Occipital lobe (tissue), 1 donor: ENCODE measurements at regions not wholly inside any gene's neighbourhood (a gene's known extent, or its start where the extent isn't known, plus 50 kb on each side); places are given as distances from the start of the nearest gene placed in this dataset.

ENCODE experiments used
- DNase-seq: peaks from one replicate; lab custom pipeline; 2025; lab: John Stamatoyannopoulos, UW

- no peak for DNase-seq
Observed at GRCh38 chr13:30151388-30151787, 156.0 kb downstream of the KATNAL1 start.

GRCh38 chr13:30149248-30149647 is 158.1 kb downstream of the KATNAL1 start:
- no peak for DNase-seq

GRCh38 chr13:30148786-30149185 is 158.6 kb downstream of the KATNAL1 start:
- no peak for DNase-seq

DNA sequence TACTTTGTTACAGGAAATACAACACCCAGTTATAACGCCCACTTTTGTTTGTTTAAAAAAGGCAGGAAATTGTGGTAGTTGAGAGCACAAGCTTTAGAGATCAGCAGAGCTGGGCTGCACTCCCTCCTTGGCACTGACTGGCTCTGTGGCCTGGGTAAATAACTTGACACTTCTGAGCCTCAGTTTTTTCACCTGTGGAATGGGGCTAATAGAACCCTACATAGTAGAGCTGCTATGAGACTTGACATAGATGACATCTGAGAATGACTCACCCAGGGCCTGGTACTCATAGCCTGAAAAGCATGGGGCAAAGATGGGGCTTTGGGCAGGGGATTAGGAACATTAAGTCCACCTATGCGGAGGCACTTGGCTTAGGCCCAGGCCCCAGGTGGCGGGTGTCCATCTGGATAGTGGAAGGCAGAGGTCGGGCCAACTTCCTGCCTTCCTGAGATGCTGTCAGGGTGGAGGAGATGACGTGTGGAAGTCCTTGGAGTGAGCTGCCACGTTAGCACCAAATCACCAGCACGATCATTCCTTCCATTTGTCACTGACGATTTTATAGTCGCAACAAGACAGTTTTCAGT is 159.1 kb downstream of the KATNAL1 start:
- DNase-seq: no peak

DNA sequence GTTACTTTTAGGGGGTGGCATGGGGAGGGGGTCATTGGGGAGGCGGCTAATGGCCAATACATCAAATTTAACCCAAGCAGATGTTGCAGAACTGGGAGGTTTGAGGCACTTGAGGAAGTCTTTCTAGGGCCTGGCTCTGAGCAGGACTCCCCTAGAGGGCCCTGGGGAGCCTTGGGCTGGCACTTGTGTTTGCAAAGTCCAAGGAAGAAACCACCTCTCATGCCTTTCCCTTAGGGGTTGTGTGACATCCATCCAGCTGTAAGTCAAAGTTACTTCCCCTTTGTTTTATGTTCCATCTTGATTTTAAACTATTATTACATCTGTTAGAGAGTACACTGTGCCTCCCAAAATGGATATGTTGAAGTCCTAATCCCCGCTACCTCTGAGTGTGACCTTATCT is 159.9 kb downstream of the KATNAL1 start:
- no peak for DNase-seq

DNA sequence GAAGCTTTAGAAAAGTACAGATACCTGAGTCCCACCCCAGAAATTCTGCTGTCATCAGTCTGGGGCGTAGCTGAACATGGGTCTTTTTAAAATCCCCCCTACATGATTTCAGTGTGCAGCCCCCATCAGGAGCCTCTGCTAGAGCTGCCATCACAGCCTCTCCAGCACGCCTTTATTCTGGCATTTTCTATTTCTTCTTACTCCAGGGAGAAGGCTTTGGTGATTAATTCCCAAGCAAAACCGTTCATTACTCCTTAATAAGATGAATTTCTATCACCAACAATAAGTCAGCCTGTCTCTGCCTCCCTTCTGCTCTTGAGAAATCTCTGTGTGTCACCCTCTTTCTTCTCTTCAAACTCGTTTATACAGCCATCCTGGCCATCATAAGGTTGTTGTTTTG is 160.3 kb downstream of the KATNAL1 start:
- DNase-seq: no peak

DNA sequence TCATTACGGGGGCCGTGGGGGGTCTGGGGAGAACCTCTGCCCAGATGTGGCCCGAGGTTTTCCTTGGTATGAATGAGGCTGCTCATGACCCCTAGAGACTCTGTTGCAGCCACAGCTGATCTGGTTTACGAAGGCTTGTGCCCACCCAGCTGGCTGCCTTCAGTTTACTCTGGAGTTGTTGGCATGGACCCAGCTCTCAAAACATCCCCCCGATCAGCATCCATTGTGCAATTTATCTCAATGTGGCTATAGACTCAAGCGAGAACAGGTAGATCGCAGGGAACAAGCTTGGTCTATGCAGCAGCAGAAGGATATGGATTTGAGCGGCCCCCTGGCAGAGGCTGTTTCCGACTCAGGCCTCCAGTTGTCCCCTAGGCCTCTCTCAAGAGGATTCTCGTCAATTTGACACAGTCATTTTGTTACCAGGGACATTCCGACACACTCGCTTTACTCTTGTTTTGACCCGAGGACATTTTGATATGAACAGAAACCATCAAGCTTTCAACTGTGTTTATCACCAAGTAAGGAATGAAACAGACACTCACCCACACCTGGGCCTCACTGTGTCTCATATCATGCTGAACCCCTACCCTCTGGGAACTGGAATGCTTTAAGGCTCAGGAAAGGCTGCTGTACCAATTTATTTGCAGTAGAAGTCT is 161.5 kb downstream of the KATNAL1 start:
- no peak for DNase-seq

- no peak for DNase-seq
Observed at GRCh38 chr13:30143666-30144400, 163.5 kb downstream of the KATNAL1 start.

DNA sequence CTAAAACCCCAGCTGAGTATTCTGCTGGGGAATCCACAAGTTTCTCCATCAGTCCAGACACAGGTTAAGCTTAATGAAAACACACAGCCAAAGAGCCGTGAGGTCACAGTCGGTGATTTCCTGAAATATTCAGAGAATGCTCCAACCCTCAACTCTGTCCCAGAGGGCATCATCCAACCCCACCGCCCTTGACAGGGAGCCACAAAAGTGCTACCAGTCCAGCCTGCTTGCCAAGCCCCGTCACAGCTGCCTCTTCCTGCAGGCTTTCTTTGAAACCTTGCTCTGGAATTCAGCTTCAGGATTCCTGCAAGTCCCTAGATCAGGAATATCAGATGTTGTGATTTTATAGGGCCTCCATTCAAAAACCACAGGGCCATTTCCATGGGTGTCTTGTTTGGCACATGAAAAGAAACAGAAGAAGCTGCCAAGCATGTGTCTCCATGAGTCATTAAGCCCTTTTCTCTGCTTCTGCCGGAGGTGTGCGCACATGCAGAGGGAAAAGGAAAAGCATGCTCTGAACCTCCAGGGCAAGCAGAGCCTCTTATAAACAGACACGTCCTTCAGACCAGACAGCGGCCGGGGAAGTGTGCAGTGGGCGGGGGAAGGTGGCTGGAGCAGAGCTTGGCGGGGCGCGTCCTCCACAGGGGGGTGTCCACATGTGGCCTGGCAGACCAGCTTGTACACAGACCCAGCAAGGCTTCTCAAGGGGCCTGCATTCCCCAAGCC is 164.7 kb downstream of the KATNAL1 start:
- DNase-seq: peak; percentile 13

DNA sequence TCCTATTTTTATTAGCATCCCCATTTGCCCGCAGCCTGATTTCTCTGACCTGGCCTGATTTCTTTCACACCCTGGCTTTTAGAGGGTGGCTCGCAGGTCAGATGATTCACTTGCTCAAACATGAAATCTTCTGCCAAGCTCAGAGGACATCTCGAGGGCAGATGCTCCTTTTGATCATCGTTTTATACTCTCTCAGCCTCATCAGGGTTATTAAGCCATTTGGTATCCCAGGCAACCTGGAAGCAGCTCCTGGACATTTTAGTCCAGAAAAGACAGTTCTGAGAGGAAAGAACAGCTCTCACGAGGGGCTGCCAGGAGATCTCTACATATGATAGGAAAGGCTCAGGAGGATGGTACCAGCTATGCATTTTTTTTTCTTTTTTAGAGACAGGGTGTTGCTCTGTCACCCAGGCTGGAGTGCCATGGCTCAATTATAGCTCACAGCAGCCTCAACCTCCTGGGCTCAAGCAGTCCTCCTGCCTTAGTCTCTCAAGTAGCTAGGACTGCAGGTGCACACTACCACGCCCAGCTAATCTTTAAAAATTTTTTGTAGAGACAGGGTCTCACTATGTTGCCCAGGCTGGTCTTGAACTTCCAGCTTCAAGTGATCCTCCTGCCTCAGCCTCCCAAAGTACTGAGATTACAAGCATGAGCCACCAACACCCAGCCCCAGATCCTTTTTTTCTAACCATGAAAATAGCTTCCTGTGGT is 165.4 kb downstream of the KATNAL1 start:
- no peak for DNase-seq

DNA sequence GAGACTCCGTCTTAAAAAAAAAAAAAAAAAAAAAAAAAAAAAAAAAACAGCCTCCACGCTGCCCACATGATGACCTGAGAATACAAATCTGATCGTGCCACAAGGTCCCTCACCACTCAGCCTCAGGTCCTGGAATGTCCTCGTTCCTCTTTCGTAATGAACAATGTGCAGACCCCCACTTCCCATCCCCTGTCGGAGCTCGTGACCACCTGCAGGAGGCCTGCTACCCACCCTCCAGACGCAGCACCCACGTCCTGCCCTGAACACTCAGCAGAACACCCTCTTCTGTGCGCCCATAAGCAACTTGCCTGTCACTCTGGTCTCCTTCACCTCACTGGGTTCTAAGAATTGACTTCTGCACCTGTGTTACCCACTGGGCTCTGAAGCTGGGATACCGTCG is 166.4 kb downstream of the KATNAL1 start:
- no peak for DNase-seq

- DNase-seq: no peak
Observed at GRCh38 chr13:30138511-30138910, 168.8 kb downstream of the KATNAL1 start.

GRCh38 chr13:30135868-30136267 is 171.5 kb downstream of the KATNAL1 start:
- DNase-seq: no peak

GRCh38 chr13:30135351-30135750 is 172.0 kb downstream of the KATNAL1 start:
- DNase-seq: no peak

GRCh38 chr13:30134578-30134977 is 172.8 kb downstream of the KATNAL1 start:
- DNase-seq: no peak

DNA sequence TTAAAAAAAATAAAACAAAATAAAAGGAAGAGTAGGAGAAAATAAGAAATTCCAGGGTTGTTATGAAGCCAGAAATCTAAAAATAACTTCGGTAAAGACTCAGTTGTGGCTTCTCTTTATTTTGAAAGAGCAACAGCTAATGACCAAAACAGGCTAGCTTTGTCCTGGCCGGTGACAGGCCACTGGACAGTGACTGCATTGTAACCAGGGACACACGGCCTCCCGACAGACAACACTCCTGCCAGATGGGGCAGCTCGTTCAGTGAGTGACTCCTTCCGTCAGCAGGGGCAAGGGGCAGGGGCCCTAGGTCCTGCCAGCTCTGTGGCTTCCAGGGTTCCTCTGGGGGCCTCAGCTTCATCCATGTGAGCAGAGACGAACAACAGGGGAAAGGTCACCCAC is 173.4 kb downstream of the KATNAL1 start:
- DNase-seq: no peak

- DNase-seq: no peak
Observed at GRCh38 chr13:30133554-30133912, 173.8 kb downstream of the KATNAL1 start.

- DNase-seq: peak; percentile 95
Observed at GRCh38 chr13:30132623-30133553, 174.5 kb downstream of the KATNAL1 start.

GRCh38 chr13:30129411-30129810 is 177.9 kb downstream of the KATNAL1 start:
- DNase-seq: no peak

DNA sequence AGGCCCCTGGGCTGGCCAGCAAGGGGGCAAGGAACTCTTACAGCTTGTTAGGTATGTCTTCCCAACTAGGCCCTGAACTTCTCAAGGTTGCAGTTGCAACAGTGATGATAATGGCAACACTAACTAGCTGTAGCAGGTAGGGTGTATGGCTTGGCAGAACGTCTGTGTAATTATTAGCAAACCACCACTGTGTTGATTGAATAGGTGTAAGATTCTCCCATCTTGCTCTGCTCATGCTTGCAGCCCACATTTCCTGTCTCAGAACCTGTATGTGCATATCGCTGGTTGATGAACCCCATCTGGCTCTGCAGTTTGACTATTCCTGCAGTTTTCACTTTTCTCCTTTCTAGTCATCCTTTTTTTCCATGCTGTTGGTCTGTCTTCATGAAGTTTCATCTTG is 178.8 kb downstream of the KATNAL1 start:
- DNase-seq: no peak

- DNase-seq: no peak
Observed at GRCh38 chr13:30128095-30128494, 179.3 kb downstream of the KATNAL1 start.
